ENCODE measurements at regions not wholly inside any gene's neighbourhood (a gene's known extent, or its start where the extent isn't known, plus 50 kb on each side); places are given as distances from the start of the nearest gene placed in this dataset.

GRCh38 chr21:27388825-27389224, 421.9 kb upstream of the ADAMTS5 start:
- ChIA-PET POLR2A (no interaction called here), CTCF (no interaction called here)
- TF ChIP-seq, protein P1, sequence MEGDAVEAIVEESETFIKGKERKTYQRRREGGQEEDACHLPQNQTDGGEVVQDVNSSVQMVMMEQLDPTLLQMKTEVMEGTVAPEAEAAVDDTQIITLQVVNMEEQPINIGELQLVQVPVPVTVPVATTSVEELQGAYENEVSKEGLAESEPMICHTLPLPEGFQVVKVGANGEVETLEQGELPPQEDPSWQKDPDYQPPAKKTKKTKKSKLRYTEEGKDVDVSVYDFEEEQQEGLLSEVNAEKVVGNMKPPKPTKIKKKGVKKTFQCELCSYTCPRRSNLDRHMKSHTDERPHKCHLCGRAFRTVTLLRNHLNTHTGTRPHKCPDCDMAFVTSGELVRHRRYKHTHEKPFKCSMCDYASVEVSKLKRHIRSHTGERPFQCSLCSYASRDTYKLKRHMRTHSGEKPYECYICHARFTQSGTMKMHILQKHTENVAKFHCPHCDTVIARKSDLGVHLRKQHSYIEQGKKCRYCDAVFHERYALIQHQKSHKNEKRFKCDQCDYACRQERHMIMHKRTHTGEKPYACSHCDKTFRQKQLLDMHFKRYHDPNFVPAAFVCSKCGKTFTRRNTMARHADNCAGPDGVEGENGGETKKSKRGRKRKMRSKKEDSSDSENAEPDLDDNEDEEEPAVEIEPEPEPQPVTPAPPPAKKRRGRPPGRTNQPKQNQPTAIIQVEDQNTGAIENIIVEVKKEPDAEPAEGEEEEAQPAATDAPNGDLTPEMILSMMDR (IDR thresholded peaks at IDR 0.05; ENCODE audit: low read depth, low read length), result no peak
- H3K4me3 ChIP-seq (ENCODE audit: low read depth, low read length), result no peak overlapping the region
- peaks cover 5% of the 10 kb centered on the region for H3K9me3 ChIP-seq (ENCODE audit: control insufficient read depth, insufficient read depth, low read length)
- no peak overlapping the region for H3K27ac ChIP-seq (ENCODE audit: low read depth, low read length)
- no peak for DNase-seq (ENCODE audit: low read depth, low spot score)
- H3K27me3 ChIP-seq (ENCODE audit: control insufficient read depth, insufficient read depth, low read length), result no peaks in the 10 kb centered on the region

- TF ChIP-seq, protein P1 (IDR thresholded peaks at IDR 0.05; ENCODE audit: low read depth, low read length), result no peak
- no peaks in the 10 kb centered on the region for H3K27me3 ChIP-seq (ENCODE audit: control insufficient read depth, insufficient read depth, low read length)
- ChIA-PET CTCF (no interaction called here), POLR2A (no interaction called here)
- H3K4me3 ChIP-seq (ENCODE audit: low read depth, low read length), result no peak overlapping the region
- H3K9me3 ChIP-seq (ENCODE audit: control insufficient read depth, insufficient read depth, low read length), result peaks cover 5% of the 10 kb centered on the region
- no peak overlapping the region for H3K27ac ChIP-seq (ENCODE audit: low read depth, low read length)
- no peak for DNase-seq (ENCODE audit: low read depth, low spot score)
Measured at GRCh38 chr21:27382404-27382803, 415.5 kb upstream of the ADAMTS5 start.

DNA sequence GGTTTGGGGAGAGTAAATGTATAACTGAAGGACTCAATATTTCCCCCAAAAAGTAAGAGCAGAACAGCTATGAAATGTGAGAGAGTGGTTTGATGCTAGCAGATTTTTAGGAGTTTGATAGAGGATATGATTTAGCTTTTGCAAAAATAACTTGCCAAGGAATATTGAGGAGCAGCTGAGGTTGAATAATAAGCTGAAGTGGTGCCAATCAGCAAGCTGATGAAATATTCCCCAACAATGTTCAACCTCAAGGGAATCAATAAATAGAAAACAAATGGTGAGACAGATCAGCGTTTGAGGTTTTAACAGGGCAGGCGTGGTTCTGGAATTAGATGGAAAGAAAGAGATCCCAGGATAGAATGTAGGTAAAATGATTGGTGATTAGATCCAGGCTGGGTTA, 413.4 kb upstream of the ADAMTS5 start:
- no peak for DNase-seq (ENCODE audit: low read depth, low spot score)
- no peak overlapping the region for H3K27ac ChIP-seq (ENCODE audit: low read depth, low read length)
- CTCF ChIA-PET, result no interaction called here
- POLR2A ChIA-PET, result no interaction called here
- peaks cover 5% of the 10 kb centered on the region for H3K9me3 ChIP-seq (ENCODE audit: control insufficient read depth, insufficient read depth, low read length)
- TF ChIP-seq, protein P1 (IDR thresholded peaks at IDR 0.05; ENCODE audit: low read depth, low read length), result no peak
- no peaks in the 10 kb centered on the region for H3K27me3 ChIP-seq (ENCODE audit: control insufficient read depth, insufficient read depth, low read length)
- no peak overlapping the region for H3K4me3 ChIP-seq (ENCODE audit: low read depth, low read length)

DNA sequence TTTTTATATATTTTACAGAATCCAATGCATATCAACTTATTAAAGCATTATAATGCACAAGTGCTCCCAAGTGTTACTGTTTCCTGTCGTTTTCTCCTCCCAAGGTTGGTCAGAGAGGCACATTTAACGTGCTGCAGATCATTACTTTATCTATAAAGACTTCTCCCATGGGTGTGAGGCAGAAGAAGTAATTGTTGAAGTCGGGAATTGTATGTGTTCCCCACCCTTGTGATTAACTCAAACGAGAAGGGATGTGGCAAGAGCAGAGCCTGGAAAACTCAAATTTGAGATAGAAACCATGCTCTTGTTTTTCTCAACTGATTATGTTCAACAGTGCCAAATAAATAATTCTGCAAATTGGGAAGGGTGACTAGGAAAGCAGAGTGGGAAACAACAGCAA, 412.5 kb upstream of the ADAMTS5 start:
- no peak for DNase-seq (ENCODE audit: low read depth, low spot score)
- Histone ChIP-seq H3K9me3 (ENCODE audit: control insufficient read depth, insufficient read depth, low read length) (no peaks in the 10 kb centered on the region), H3K27ac (ENCODE audit: low read depth, low read length) (no peak overlapping the region), H3K4me3 (ENCODE audit: low read depth, low read length) (no peak overlapping the region), H3K27me3 (ENCODE audit: control insufficient read depth, insufficient read depth, low read length) (no peaks in the 10 kb centered on the region)
- POLR2A ChIA-PET, result no interaction called here
- TF ChIP-seq, protein P1 (IDR thresholded peaks at IDR 0.05; ENCODE audit: low read depth, low read length), result no peak
- CTCF ChIA-PET, result no interaction called here

GRCh38 chr21:27372381-27372780, 405.5 kb upstream of the ADAMTS5 start:
- Histone ChIP-seq H3K9me3 (ENCODE audit: control insufficient read depth, insufficient read depth, low read length) (no peaks in the 10 kb centered on the region), H3K27ac (ENCODE audit: low read depth, low read length) (no peak overlapping the region), H3K4me3 (ENCODE audit: low read depth, low read length) (no peak overlapping the region), H3K27me3 (ENCODE audit: control insufficient read depth, insufficient read depth, low read length) (no peaks in the 10 kb centered on the region)
- ChIA-PET CTCF (interaction anchor here (1.2 kb wide), 1 partner anchor 1374 kb away, joined by 3 read pairs; no protein-coding TSS in a partner anchor), POLR2A (no interaction called here)
- no peak for DNase-seq (ENCODE audit: low read depth, low spot score)
- TF ChIP-seq, protein P1 (IDR thresholded peaks at IDR 0.05; ENCODE audit: low read depth, low read length), result no peak
